ENCODE measurements at regions not wholly inside any gene's neighbourhood (a gene's known extent, or its start where the extent isn't known, plus 50 kb on each side); places are given as distances from the start of the nearest gene placed in this dataset.
A peak's percentile ranks its signal among the peaks of the same experiment; 100 is the strongest.

- no peak for DNase-seq (ENCODE audit: low spot score)
These were observed 481.6 kb upstream of the ACVR2A start for GRCh38 chr2:147363181-147363580.

GRCh38 chr2:147358375-147358774 is 486.5 kb upstream of the ACVR2A start:
- no peak for DNase-seq (ENCODE audit: low spot score)

GRCh38 chr2:147356157-147356556 is 488.7 kb upstream of the ACVR2A start:
- DNase-seq (ENCODE audit: low spot score), result no peak

GRCh38 chr2:147355706-147356105 is 489.1 kb upstream of the ACVR2A start:
- DNase-seq (ENCODE audit: low spot score), result no peak

GRCh38 chr2:147353072-147353381 is 491.8 kb upstream of the ACVR2A start:
- no peak for DNase-seq (ENCODE audit: low spot score)

GRCh38 chr2:147352264-147353071 is 492.4 kb upstream of the ACVR2A start:
- DNase-seq (ENCODE audit: low spot score), result peak; percentile 9

- no peak for DNase-seq (ENCODE audit: low spot score)
These were observed 493.0 kb upstream of the ACVR2A start for GRCh38 chr2:147351784-147352183.

- DNase-seq (ENCODE audit: low spot score), result no peak
These were observed 495.8 kb upstream of the ACVR2A start for GRCh38 chr2:147348931-147349555.

GRCh38 chr2:147346142-147346541 is 498.7 kb upstream of the ACVR2A start:
- DNase-seq (ENCODE audit: low spot score), result no peak

- DNase-seq (ENCODE audit: low spot score), result no peak
These were observed 499.6 kb upstream of the ACVR2A start for GRCh38 chr2:147345246-147345645.

- DNase-seq (ENCODE audit: low spot score), result no peak
These were observed 502.5 kb upstream of the ACVR2A start for GRCh38 chr2:147342329-147342728.

- no peak for DNase-seq (ENCODE audit: low spot score)
These were observed 512.9 kb upstream of the ACVR2A start for GRCh38 chr2:147331790-147332419.

- DNase-seq (ENCODE audit: low spot score), result no peak
These were observed 513.9 kb upstream of the ACVR2A start for GRCh38 chr2:147330925-147331324.

GRCh38 chr2:147327613-147328012 is 517.2 kb upstream of the ACVR2A start:
- no peak for DNase-seq (ENCODE audit: low spot score)

GRCh38 chr2:147325990-147326389 is 518.8 kb upstream of the ACVR2A start:
- DNase-seq (ENCODE audit: low spot score), result no peak

GRCh38 chr2:147320146-147320545 is 524.7 kb upstream of the ACVR2A start:
- no peak for DNase-seq (ENCODE audit: low spot score)

- DNase-seq (ENCODE audit: low spot score), result no peak
These were observed 533.8 kb upstream of the ACVR2A start for GRCh38 chr2:147311058-147311430.

GRCh38 chr2:147310335-147311057 is 534.3 kb upstream of the ACVR2A start:
- no peak for DNase-seq (ENCODE audit: low spot score)

- no peak for DNase-seq (ENCODE audit: low spot score)
These were observed 547.0 kb upstream of the ACVR2A start for GRCh38 chr2:147297820-147298219.

- DNase-seq (ENCODE audit: low spot score), result peak; percentile 14
These were observed 549.9 kb upstream of the ACVR2A start for GRCh38 chr2:147294825-147295392.

- DNase-seq (ENCODE audit: low spot score), result no peak
These were observed 550.6 kb upstream of the ACVR2A start for GRCh38 chr2:147293991-147294824.

GRCh38 chr2:147288131-147288530 is 556.7 kb upstream of the ACVR2A start:
- no peak for DNase-seq (ENCODE audit: low spot score)

All from SW480 (cell line).